ENCODE measurements at regions not wholly inside any gene's neighbourhood (a gene's known extent, or its start where the extent isn't known, plus 50 kb on each side); places are given as distances from the start of the nearest gene placed in this dataset.

- intact Hi-C loops (cut with DNase I): no loop called here
- no peak for ATAC-seq
- DNase-seq (ENCODE audit: low spot score): no peak
Measured at GRCh38 chr12:100675432-100675831, 101.9 kb downstream of the GAS2L3 start.

- DNase-seq (ENCODE audit: low spot score): no peak
- intact Hi-C loops (cut with DNase I): no loop called here
- ATAC-seq: no peak
Measured at GRCh38 chr12:100681074-100681473, 107.6 kb downstream of the GAS2L3 start.

- intact Hi-C loops (cut with DNase I): no loop called here
- DNase-seq (ENCODE audit: low spot score) (no peak), ATAC-seq (no peak)
Measured at GRCh38 chr12:100682178-100682577, 108.7 kb downstream of the GAS2L3 start.

- DNase-seq (ENCODE audit: low spot score) (no peak), ATAC-seq (no peak)
- intact Hi-C loops (cut with DNase I): no loop called here
Measured at GRCh38 chr12:100687686-100688085, 106.9 kb upstream of the ANO4 start.

- DNase-seq (ENCODE audit: low spot score) (no peak), ATAC-seq (no peak)
- intact Hi-C loops (cut with DNase I): no loop called here
Measured at GRCh38 chr12:100688451-100688864, 106.1 kb upstream of the ANO4 start.

GRCh38 chr12:100692502-100692901, 102.1 kb upstream of the ANO4 start:
- ATAC-seq (no peak), DNase-seq (ENCODE audit: low spot score) (no peak)
- intact Hi-C loops (cut with DNase I): no loop called here

GRCh38 chr12:100698518-100698917, 96.1 kb upstream of the ANO4 start:
- no peak for DNase-seq (ENCODE audit: low spot score)
- ATAC-seq: no peak
- intact Hi-C loops (cut with DNase I): no loop called here

- intact Hi-C loops (cut with DNase I): no loop called here
- DNase-seq (ENCODE audit: low spot score): no peak
- peak; percentile 13 for ATAC-seq
Measured at GRCh38 chr12:100699209-100699608, 95.4 kb upstream of the ANO4 start.

- ATAC-seq: no peak
- intact Hi-C loops (cut with DNase I): no loop called here
Measured at GRCh38 chr12:100703337-100703736, 91.2 kb upstream of the ANO4 start.

GRCh38 chr12:100703868-100704267, 90.7 kb upstream of the ANO4 start:
- no peak for DNase-seq (ENCODE audit: low spot score)
- no peak for ATAC-seq
- intact Hi-C loops (cut with DNase I): no loop called here

More at GRCh38 chr12:100703337-100703736, 91.2 kb upstream of the ANO4 start:
- DNase-seq (ENCODE audit: low spot score): no peak

GRCh38 chr12:100706033-100706432, 88.5 kb upstream of the ANO4 start:
- no peak for ATAC-seq
- DNase-seq (ENCODE audit: low spot score): no peak
- intact Hi-C loops (cut with DNase I): no loop called here

- ATAC-seq (no peak), DNase-seq (ENCODE audit: low spot score) (no peak)
- intact Hi-C loops (cut with DNase I): no loop called here
Measured at GRCh38 chr12:100708591-100708990, 86.0 kb upstream of the ANO4 start.

GRCh38 chr12:100715976-100716944, 78.3 kb upstream of the ANO4 start:
- intact Hi-C loops (cut with DNase I): no loop called here
- ATAC-seq: peak; percentile 48

GRCh38 chr12:100716945-100717732, 77.4 kb upstream of the ANO4 start:
- intact Hi-C loops (cut with DNase I): no loop called here
- no peak for DNase-seq (ENCODE audit: low spot score)
- peak; percentile 41 for ATAC-seq

More at GRCh38 chr12:100715976-100716944, 78.3 kb upstream of the ANO4 start:
- DNase-seq (ENCODE audit: low spot score): no peak

- ATAC-seq (peak; percentile 26), DNase-seq (ENCODE audit: low spot score) (no peak)
- intact Hi-C loops (cut with DNase I): no loop called here
Measured at GRCh38 chr12:100717733-100718067, 76.9 kb upstream of the ANO4 start.

GRCh38 chr12:100718187-100718586, 76.4 kb upstream of the ANO4 start:
- no peak for ATAC-seq
- intact Hi-C loops (cut with DNase I): no loop called here
- DNase-seq (ENCODE audit: low spot score): no peak

GRCh38 chr12:100720016-100720654, 74.4 kb upstream of the ANO4 start:
- intact Hi-C loops (cut with DNase I): no loop called here
- ATAC-seq (no peak), DNase-seq (ENCODE audit: low spot score) (no peak)

- DNase-seq (ENCODE audit: low spot score) (no peak), ATAC-seq (no peak)
- intact Hi-C loops (cut with DNase I): no loop called here
Measured at GRCh38 chr12:100721169-100721568, 73.4 kb upstream of the ANO4 start.

- ATAC-seq: no peak
- intact Hi-C loops (cut with DNase I): no loop called here
- no peak for DNase-seq (ENCODE audit: low spot score)
Measured at GRCh38 chr12:100724071-100724470, 70.5 kb upstream of the ANO4 start.
